OCI-LY1 (cell line): ENCODE measurements at regions not wholly inside any gene's neighbourhood (a gene's known extent, or its start where the extent isn't known, plus 50 kb on each side); places are given as distances from the start of the nearest gene placed in this dataset.
"Not testable (repeated sequence)": the region's sequence is repeated elsewhere in the genome, so short reads cannot be mapped to it uniquely, and the experiment has no call there.

Source experiments
- H2AFZ ChIP-seq: fragments of 200-600 bp; sonication (generic), shearing (Covaris generic); 2 replicates; pipeline ENCODE4 v1.6.0; 2014; ENCODE audit warnings: antibody characterized with exemption, mild to moderate bottlenecking, low read length
- H3F3A ChIP-seq: fragments of 200-600 bp; sonication (generic), shearing (Covaris generic); 2 replicates; pipeline ENCODE4 v1.6.0; 2014; ENCODE audit warnings: mild to moderate bottlenecking, antibody characterized with exemption, low read length, moderate library complexity; ENCODE audit not compliant: insufficient read depth
- H3K27ac ChIP-seq: fragments of 200-600 bp; sonication (generic); 2 replicates; pipeline ENCODE4 v1.5.1; 2014; ENCODE audit warnings: low read length, mixed run types, mild to moderate bottlenecking, low read depth; ENCODE audit not compliant: poor library complexity, severe bottlenecking
- H3K27me3 ChIP-seq: fragments of 200-600 bp; sonication (generic); 2 replicates; pipeline ENCODE4 v1.6.0; 2014; ENCODE audit warnings: antibody characterized with exemption, mild to moderate bottlenecking, low read length, moderate library complexity; ENCODE audit not compliant: insufficient read depth
- H3K36me3 ChIP-seq: fragments of 200-600 bp; sonication (generic); 2 replicates; pipeline ENCODE4 v1.6.1; 2014; ENCODE audit warnings: mild to moderate bottlenecking, antibody characterized with exemption, low read length, moderate library complexity, mixed read lengths; ENCODE audit not compliant: insufficient read depth
- H3K4me1 ChIP-seq: fragments of 200-600 bp; sonication (generic); 2 replicates; pipeline ENCODE4 v1.5.1; 2014; ENCODE audit warnings: mild to moderate bottlenecking, low read length, moderate library complexity; ENCODE audit not compliant: insufficient read depth, severe bottlenecking
- H3K4me2 ChIP-seq: fragments of 200-600 bp; sonication (generic), shearing (Covaris generic); 2 replicates; pipeline ENCODE4 v1.6.1; 2014; ENCODE audit warnings: low read length
- H3K4me3 ChIP-seq: fragments of 200-600 bp; sonication (generic); 2 replicates; pipeline ENCODE4 v1.5.1; 2014; ENCODE audit warnings: low read length, low read depth, mild to moderate bottlenecking, mixed read lengths; ENCODE audit not compliant: poor library complexity, severe bottlenecking
- H3K79me2 ChIP-seq: fragments of 200-600 bp; shearing (Covaris generic); 2 replicates; pipeline ENCODE4 v1.6.1; 2016; ENCODE audit warnings: mixed run types, low read length, mixed read lengths; ENCODE audit not compliant: insufficient read depth
- H3K9ac ChIP-seq: fragments of 200-600 bp; sonication (generic), shearing (Covaris generic); 2 replicates; pipeline ENCODE4 v1.6.1; 2014; ENCODE audit warnings: mild to moderate bottlenecking, low read length, mixed read lengths
- H3K9me2 ChIP-seq: fragments of 200-600 bp; sonication (generic), shearing (Covaris generic); 2 replicates; pipeline ENCODE4 v1.6.1; 2014; ENCODE audit warnings: low read depth, mild to moderate bottlenecking, low read length, mixed read lengths
- H3K9me3 ChIP-seq: fragments of 200-600 bp; shearing (Covaris generic); 2 replicates; pipeline ENCODE4 v1.6.1; 2014; ENCODE audit warnings: low read length, mixed read lengths
- H4K20me1 ChIP-seq: fragments of 200-600 bp; sonication (generic), shearing (Covaris generic); 2 replicates; pipeline ENCODE4 v1.6.0; 2016; ENCODE audit warnings: mild to moderate bottlenecking, low read length; ENCODE audit not compliant: insufficient read depth
- EZH2 ChIP-seq: fragments of 200-600 bp; sonication (generic), shearing (Covaris generic); IDR thresholded peaks from 2 replicates; pipeline ENCODE4 v1.8.0; 2017; ENCODE audit warnings: borderline replicate concordance, mixed run types, mild to moderate bottlenecking, antibody characterized with exemption, low read length, moderate library complexity, mixed read lengths
- TF ChIP-seq, protein P1 (sequence below): fragments of 200-600 bp; sonication (generic), shearing (Covaris generic); IDR thresholded peaks from 2 replicates; pipeline ENCODE4 v1.5.1; 2017; ENCODE audit warnings: mild to moderate bottlenecking, antibody characterized with exemption, low read length, moderate library complexity, mixed read lengths

DNA sequence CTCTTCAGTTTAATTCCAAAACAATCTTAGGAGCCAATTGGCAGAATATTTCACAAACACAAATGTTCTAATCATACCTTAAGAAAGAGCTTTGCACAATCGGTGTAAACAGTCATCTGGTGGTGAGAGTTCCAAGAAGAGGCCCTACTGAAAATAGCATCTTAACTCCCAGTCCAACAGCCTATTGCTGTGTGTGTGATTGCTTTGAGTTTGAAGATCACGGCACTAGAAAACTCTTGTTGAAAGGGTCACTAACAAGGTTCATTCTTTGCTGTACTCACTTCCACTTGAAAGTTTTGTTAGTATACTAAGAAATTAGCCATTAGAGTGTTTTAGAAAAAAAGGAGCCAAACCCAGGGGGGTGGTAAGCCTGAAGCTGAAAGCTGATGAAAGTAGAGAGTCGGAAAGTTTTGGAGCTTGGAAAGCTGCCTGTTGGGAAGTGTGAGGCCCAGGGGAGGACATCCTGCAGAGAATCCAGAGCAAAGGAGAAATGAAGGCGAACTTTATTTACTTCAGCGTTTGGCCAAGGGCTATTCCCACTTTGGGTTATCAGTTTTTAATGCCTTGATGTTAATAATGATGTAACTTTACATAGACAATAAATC is 180.3 kb upstream of the GHR start:
- TF ChIP-seq, protein P1, sequence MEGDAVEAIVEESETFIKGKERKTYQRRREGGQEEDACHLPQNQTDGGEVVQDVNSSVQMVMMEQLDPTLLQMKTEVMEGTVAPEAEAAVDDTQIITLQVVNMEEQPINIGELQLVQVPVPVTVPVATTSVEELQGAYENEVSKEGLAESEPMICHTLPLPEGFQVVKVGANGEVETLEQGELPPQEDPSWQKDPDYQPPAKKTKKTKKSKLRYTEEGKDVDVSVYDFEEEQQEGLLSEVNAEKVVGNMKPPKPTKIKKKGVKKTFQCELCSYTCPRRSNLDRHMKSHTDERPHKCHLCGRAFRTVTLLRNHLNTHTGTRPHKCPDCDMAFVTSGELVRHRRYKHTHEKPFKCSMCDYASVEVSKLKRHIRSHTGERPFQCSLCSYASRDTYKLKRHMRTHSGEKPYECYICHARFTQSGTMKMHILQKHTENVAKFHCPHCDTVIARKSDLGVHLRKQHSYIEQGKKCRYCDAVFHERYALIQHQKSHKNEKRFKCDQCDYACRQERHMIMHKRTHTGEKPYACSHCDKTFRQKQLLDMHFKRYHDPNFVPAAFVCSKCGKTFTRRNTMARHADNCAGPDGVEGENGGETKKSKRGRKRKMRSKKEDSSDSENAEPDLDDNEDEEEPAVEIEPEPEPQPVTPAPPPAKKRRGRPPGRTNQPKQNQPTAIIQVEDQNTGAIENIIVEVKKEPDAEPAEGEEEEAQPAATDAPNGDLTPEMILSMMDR, result no peak
- no peak for TF ChIP-seq EZH2
- Histone ChIP-seq H3K9me2 (no peaks in the 10 kb centered on the region), H3K9me3 (no peaks in the 10 kb centered on the region), H3K4me3 (no peak overlapping the region), H3F3A (no peaks in the 10 kb centered on the region), H3K27me3 (no peaks in the 10 kb centered on the region), H3K79me2 (no peaks in the 10 kb centered on the region), H2AFZ (no peak overlapping the region), H3K27ac (no peak overlapping the region), H3K4me2 (no peak overlapping the region), H4K20me1 (no peaks in the 10 kb centered on the region), H3K9ac (no peak overlapping the region), H3K36me3 (no peaks in the 10 kb centered on the region), H3K4me1 (no peaks in the 10 kb centered on the region)

DNA sequence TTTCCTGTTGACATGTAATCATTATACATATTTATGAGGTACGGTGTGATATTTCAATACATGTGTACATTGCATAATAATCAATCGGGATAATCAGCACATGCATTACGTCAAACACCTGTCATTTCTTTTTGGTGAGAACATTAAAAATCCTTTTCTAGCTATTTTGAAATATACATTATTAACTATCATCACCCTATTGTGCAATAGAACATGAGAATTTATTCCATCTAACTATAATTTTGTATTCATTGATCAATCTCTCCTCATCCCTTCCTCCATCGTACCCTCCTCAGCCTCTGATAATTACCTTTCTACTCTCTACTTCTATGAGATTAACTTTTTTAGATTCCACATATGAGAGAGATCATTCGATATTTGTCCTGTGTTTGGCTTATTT is 170.9 kb upstream of the GHR start:
- Histone ChIP-seq H3K9me3 (no peaks in the 10 kb centered on the region), H3K27me3 (no peaks in the 10 kb centered on the region), H3K4me3 (no peak overlapping the region), H3K4me1 (no peaks in the 10 kb centered on the region), H3K4me2 (no peak overlapping the region), H3K9ac (no peak overlapping the region), H3K36me3 (no peaks in the 10 kb centered on the region), H3K9me2 (no peaks in the 10 kb centered on the region), H3K79me2 (no peaks in the 10 kb centered on the region), H3F3A (no peaks in the 10 kb centered on the region), H2AFZ (no peak overlapping the region), H3K27ac (no peak overlapping the region), H4K20me1 (no peaks in the 10 kb centered on the region)
- no peak for TF ChIP-seq EZH2
- TF ChIP-seq, protein P1, result no peak

DNA sequence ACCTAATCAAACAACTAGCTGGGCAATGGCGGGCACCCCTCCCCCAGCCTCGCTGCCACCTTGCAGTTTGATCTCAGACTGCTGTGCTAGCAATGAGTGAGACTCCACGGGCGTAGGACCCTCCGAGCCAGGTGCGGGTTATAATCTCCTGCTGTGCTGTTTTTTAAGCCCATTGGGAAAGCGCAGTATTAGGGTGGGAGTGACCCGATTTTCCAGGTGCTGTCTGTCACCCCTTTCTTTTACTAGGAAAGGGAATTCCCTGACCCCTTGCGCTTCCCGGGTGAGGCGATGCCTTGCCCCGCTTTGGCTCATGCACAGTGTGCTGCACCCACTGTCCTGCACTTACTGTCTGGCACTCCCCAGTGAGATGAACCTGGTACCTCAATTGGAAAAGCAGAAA is 163.3 kb upstream of the GHR start:
- not testable (repeated sequence) for H3K27me3 ChIP-seq, H3K9me3 ChIP-seq, H3F3A ChIP-seq, H3K4me2 ChIP-seq, H3K4me1 ChIP-seq, H3K9ac ChIP-seq, H3K79me2 ChIP-seq, H4K20me1 ChIP-seq, H3K4me3 ChIP-seq, H3K36me3 ChIP-seq, H3K27ac ChIP-seq, H2AFZ ChIP-seq, H3K9me2 ChIP-seq

DNA sequence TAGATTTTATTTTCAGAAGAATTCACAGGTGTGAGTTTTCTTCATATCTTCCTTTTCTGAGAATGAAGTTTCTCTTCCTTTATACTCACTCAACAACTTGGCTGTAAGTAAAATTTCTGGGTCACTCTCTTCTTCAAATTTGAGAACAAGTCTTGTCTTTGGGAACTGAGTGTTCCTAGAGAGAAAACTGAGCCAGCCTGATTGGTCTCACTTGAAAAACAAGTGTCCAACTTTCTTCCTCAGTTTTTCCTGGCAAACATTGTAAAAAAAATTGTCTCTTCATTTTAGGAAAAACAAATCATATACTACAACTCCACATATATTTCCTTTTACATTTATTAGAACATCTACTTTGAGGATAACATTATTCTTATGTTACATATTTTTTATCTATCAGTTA is 156.1 kb upstream of the GHR start:
- no peak overlapping the region for H3K4me2 ChIP-seq
- no peaks in the 10 kb centered on the region for H3K79me2 ChIP-seq
- H3K27me3 ChIP-seq, result no peaks in the 10 kb centered on the region
- H3K9me2 ChIP-seq, result no peaks in the 10 kb centered on the region
- no peak overlapping the region for H3K9ac ChIP-seq
- H3K9me3 ChIP-seq, result no peaks in the 10 kb centered on the region
- no peaks in the 10 kb centered on the region for H3K36me3 ChIP-seq
- no peak overlapping the region for H2AFZ ChIP-seq
- no peaks in the 10 kb centered on the region for H3K4me1 ChIP-seq
- TF ChIP-seq EZH2, result no peak
- TF ChIP-seq, protein P1, result no peak
- H3K27ac ChIP-seq, result no peak overlapping the region
- no peaks in the 10 kb centered on the region for H4K20me1 ChIP-seq
- H3K4me3 ChIP-seq, result no peak overlapping the region
- no peaks in the 10 kb centered on the region for H3F3A ChIP-seq

DNA sequence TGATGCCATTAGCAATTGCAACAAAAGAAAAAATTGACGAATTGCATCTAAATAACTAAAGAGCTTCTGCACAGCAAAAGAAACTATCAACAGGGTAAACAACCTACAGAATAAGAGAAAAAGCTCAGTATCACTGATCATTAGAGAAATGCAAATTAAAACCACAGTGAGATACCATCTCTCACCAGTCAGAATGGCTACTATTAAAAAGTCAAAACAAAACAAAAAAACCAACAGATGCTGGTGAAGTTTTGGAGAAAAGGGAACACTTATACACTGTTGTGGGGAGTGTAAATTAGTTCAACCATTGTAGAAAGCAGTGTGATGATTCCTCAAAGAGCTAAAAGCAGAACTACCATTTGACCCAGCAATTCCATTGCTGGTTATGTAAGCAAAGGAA is 155.1 kb upstream of the GHR start:
- not testable (repeated sequence) for H3K79me2 ChIP-seq, H4K20me1 ChIP-seq

More for the DNA sequence above, 155.1 kb upstream of the GHR start:
- H3K9me2 ChIP-seq, H3K4me1 ChIP-seq, H3K27ac ChIP-seq, H3K36me3 ChIP-seq, H2AFZ ChIP-seq, H3K4me3 ChIP-seq, H3F3A ChIP-seq, H3K9ac ChIP-seq, H3K9me3 ChIP-seq, H3K27me3 ChIP-seq, H3K4me2 ChIP-seq: not testable (repeated sequence)
